Mesendoderm (in vitro differentiated cells): ENCODE measurements at regions not wholly inside any gene's neighbourhood (a gene's known extent, or its start where the extent isn't known, plus 50 kb on each side); places are given as distances from the start of the nearest gene placed in this dataset.

Experiments used
- DNase-seq: peaks from one replicate; pipeline ENCODE4 v3.0.0; 2013
- H2AK5ac ChIP-seq: 2 replicates; pipeline ENCODE4 v1.6.1; 2013; ENCODE audit warnings: low read length, inconsistent platforms
- H2BK120ac ChIP-seq: 2 replicates; pipeline ENCODE4 v1.6.1; 2013; ENCODE audit warnings: low read depth, mild to moderate bottlenecking, low read length, moderate library complexity, mixed read lengths
- H2BK15ac ChIP-seq: replicated peaks from 2 replicates; pipeline ENCODE4 v1.6.1; 2013; ENCODE audit warnings: low read depth, mild to moderate bottlenecking, moderate library complexity
- H2BK5ac ChIP-seq: 2 replicates; pipeline ENCODE4 v1.6.1; 2013; ENCODE audit warnings: low read length, inconsistent platforms
- H3K18ac ChIP-seq: 2 replicates; pipeline ENCODE4 v1.6.1; 2013; ENCODE audit warnings: mild to moderate bottlenecking, low read length, mixed read lengths
- H3K23ac ChIP-seq: one replicate; pipeline ENCODE4 v1.6.1; 2013; ENCODE audit warnings: low read length
- H3K27ac ChIP-seq: 2 replicates; pipeline ENCODE4 v1.5.1; 2013; ENCODE audit warnings: low read depth, mild to moderate bottlenecking, inconsistent platforms, low read length, moderate library complexity
- H3K27me3 ChIP-seq: 2 replicates; pipeline ENCODE4 v1.6.1; 2013; ENCODE audit warnings: low read length, control low read depth, mild to moderate bottlenecking, inconsistent platforms; ENCODE audit not compliant: insufficient read depth, poor library complexity
- H3K36me3 ChIP-seq: 2 replicates; pipeline ENCODE4 v1.6.1; 2013; ENCODE audit warnings: low read length, inconsistent platforms; ENCODE audit not compliant: control insufficient read depth, insufficient read depth
- H3K4ac ChIP-seq: one replicate; pipeline ENCODE4 v1.6.1; 2013; ENCODE audit warnings: low read depth, mild to moderate bottlenecking, low read length, moderate library complexity
- H3K4me1 ChIP-seq: 2 replicates; pipeline ENCODE4 v1.6.1; 2013; ENCODE audit warnings: low read depth, low read length, inconsistent platforms; ENCODE audit not compliant: control insufficient read depth
- H3K4me2 ChIP-seq: 2 replicates; pipeline ENCODE4 v1.6.1; 2013; ENCODE audit warnings: low read length
- H3K4me3 ChIP-seq: 2 replicates; pipeline ENCODE4 v1.5.1; 2013; ENCODE audit warnings: mild to moderate bottlenecking, low read length
- H3K56ac ChIP-seq: one replicate; pipeline ENCODE4 v1.6.1; 2013; ENCODE audit warnings: low read length
- H3K79me1 ChIP-seq: 2 replicates; pipeline ENCODE4 v1.6.1; 2013; ENCODE audit warnings: low read length, inconsistent platforms
- H3K79me2 ChIP-seq: 2 replicates; pipeline ENCODE4 v1.6.1; 2013; ENCODE audit warnings: mild to moderate bottlenecking, low read length; ENCODE audit not compliant: control insufficient read depth, insufficient read depth
- H3K9ac ChIP-seq: 2 replicates; pipeline ENCODE4 v1.6.1; 2013; ENCODE audit warnings: low read length, inconsistent platforms
- H4K5ac ChIP-seq: one replicate; pipeline ENCODE4 v1.6.1; 2013; ENCODE audit warnings: low read length
- H4K8ac ChIP-seq: one replicate; pipeline ENCODE4 v1.6.1; 2013; ENCODE audit warnings: low read depth, mild to moderate bottlenecking, control low read depth, low read length, moderate library complexity
- WGBS: extraction: QIAGEN DNeasy Blood & Tissue Kit; methylation state at CpG from one replicate; pipeline ENCODE4 v1.1.7; 2013; ENCODE audit warnings: low lambda C conversion rate, missing lambda C conversion rate; ENCODE audit not compliant: insufficient coverage; ENCODE audit errors: extremely low coverage; 5-methylcytosine and 5-hydroxymethylcytosine counted together

DNA sequence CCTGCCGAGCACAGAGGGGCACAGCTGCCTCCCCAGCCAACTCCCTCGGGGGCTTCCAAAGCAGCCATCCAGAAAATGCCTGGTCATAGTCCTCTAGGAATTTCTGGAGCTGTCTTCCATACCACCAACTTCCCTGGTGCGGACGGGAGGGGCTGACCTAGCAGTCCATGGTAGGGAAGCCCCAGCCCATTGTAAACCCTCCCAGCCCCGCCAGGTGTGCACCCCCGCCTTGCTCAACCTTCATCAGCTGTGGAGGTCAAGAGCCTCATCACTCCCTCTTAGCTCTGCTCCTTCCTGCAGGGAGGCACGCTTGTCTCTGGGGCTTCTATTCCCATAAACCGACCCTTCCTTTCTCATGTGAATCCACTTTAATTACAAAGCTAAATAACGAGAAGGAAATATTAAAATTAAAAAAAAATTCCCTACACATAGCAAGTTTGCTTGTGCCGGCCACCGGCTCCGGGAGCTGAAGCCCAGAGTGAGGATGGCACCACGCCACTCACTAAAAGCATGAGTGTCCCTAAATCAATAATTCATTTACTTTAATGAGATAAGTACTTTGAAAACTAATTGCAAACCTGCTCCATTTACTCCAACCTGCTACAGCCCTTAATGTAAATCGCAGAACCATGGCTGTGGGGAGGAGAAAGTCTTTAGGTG is 181.4 kb downstream of the ENGASE start:
- Histone ChIP-seq H2AK5ac (no peak overlapping the region), H4K5ac (no peak overlapping the region), H3K79me2 (no peaks in the 10 kb centered on the region), H3K27ac (no peak overlapping the region), H4K8ac (no peak overlapping the region), H3K4me2 (no peak overlapping the region), H3K23ac (no peak overlapping the region), H3K79me1 (no peaks in the 10 kb centered on the region), H3K27me3 (no peaks in the 10 kb centered on the region), H3K4me3 (no peak overlapping the region), H2BK5ac (no peak overlapping the region), H3K9ac (no peak overlapping the region), H3K18ac (no peak overlapping the region), H3K56ac (no peak overlapping the region), H3K4me1 (no peaks in the 10 kb centered on the region), H3K36me3 (no peaks in the 10 kb centered on the region), H2BK15ac (no peak overlapping the region), H2BK120ac (no peak overlapping the region), H3K4ac (no peak overlapping the region)
- no peak for DNase-seq
- no CpG with 5 or more reads among the region's 14 CpGs for WGBS

DNA sequence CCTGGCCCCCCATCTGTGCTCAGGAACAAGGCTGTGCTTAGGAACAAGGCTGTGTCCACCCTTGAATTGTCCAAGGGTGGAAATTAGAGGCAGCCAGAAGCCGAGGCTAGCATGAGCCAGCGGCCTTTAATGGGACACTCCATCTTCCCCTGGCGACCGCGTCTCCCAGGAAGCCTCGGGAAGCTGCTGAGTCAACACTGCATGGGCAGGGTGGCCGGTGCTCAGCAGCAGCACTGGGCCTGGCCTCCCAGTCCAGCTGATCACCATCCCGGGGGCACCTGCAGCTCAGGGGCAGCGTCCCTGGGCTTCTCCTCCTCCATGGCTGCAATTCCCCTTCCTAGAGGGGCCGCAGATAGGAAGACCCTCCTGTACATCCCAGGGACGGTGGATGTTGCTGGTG is 180.8 kb downstream of the ENGASE start:
- H3K4me2 ChIP-seq: no peak overlapping the region
- no peak overlapping the region for H2BK120ac ChIP-seq
- no peak overlapping the region for H3K23ac ChIP-seq
- H2BK5ac ChIP-seq: no peak overlapping the region
- no peaks in the 10 kb centered on the region for H3K27me3 ChIP-seq
- no peaks in the 10 kb centered on the region for H3K79me2 ChIP-seq
- no peaks in the 10 kb centered on the region for H3K4me1 ChIP-seq
- no peaks in the 10 kb centered on the region for H3K36me3 ChIP-seq
- no peak overlapping the region for H3K56ac ChIP-seq
- H4K8ac ChIP-seq: no peak overlapping the region
- whole genome bisulfite sequencing: no CpG with 5 or more reads among the region's 11 CpGs
- H2BK15ac ChIP-seq: no peak overlapping the region
- H3K4ac ChIP-seq: no peak overlapping the region
- no peaks in the 10 kb centered on the region for H3K79me1 ChIP-seq
- no peak overlapping the region for H4K5ac ChIP-seq
- DNase-seq: no peak
- H3K9ac ChIP-seq: no peak overlapping the region
- no peak overlapping the region for H3K4me3 ChIP-seq
- no peak overlapping the region for H3K27ac ChIP-seq
- no peak overlapping the region for H3K18ac ChIP-seq
- no peak overlapping the region for H2AK5ac ChIP-seq

DNA sequence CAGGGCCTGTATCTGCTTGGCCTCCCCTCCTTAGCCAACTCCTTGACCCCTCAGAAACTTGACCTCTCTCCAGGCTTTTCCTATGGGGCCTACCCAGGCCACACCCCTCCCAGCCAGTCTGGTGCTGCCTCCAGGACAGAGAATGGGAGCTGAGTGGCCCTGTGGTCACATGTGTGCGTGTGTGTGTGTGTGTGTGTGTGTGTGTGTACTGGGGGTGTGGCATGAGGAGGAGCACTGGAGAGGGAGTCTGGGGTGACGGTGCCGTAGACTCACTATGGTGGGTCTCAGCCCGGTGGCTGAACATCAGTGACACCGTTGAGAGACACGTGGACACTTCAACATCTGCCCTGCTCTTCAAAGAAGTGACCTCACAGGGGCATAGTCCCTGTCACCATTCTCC is 180.4 kb downstream of the ENGASE start:
- no peaks in the 10 kb centered on the region for H3K27me3 ChIP-seq
- H2BK15ac ChIP-seq: no peak overlapping the region
- H3K4me2 ChIP-seq: no peak overlapping the region
- H4K8ac ChIP-seq: no peak overlapping the region
- no peaks in the 10 kb centered on the region for H3K36me3 ChIP-seq
- no peak overlapping the region for H2AK5ac ChIP-seq
- no peaks in the 10 kb centered on the region for H3K79me2 ChIP-seq
- H3K4ac ChIP-seq: no peak overlapping the region
- H3K4me1 ChIP-seq: no peaks in the 10 kb centered on the region
- no peak overlapping the region for H3K23ac ChIP-seq
- no peak for DNase-seq
- no peak overlapping the region for H3K9ac ChIP-seq
- no CpG with 5 or more reads among the region's 6 CpGs for WGBS
- no peak overlapping the region for H2BK5ac ChIP-seq
- no peak overlapping the region for H3K27ac ChIP-seq
- H4K5ac ChIP-seq: no peak overlapping the region
- no peak overlapping the region for H3K56ac ChIP-seq
- H3K79me1 ChIP-seq: no peaks in the 10 kb centered on the region
- H2BK120ac ChIP-seq: no peak overlapping the region
- no peak overlapping the region for H3K4me3 ChIP-seq
- H3K18ac ChIP-seq: no peak overlapping the region

DNA sequence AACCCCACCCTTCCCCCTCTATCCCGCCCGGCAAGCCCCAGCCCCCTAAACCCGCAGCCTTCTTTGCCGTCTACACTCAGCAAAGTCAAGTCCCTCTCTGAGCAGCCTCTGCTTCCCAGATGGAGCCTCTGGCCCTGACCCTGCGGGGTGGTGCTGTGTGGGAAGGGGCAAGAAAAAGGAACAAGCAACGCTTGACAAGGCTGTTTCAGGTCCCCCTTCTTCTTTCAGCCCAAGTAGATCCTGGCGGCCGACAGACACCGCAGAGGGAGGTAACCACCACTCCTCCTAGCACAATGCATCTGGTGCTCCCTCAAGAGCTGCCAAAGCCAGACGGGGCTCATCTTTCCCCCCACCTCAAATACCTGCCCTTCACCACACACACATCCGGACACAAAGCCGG is 178.3 kb downstream of the ENGASE start:
- no CpG with 5 or more reads among the region's 12 CpGs for WGBS
- no peak overlapping the region for H3K56ac ChIP-seq
- no peak overlapping the region for H3K4me2 ChIP-seq
- no peak overlapping the region for H4K5ac ChIP-seq
- H3K4me1 ChIP-seq: no peaks in the 10 kb centered on the region
- H3K4ac ChIP-seq: no peak overlapping the region
- no peak overlapping the region for H2BK120ac ChIP-seq
- H2BK5ac ChIP-seq: no peak overlapping the region
- H3K9ac ChIP-seq: no peak overlapping the region
- H2AK5ac ChIP-seq: no peak overlapping the region
- DNase-seq: no peak
- no peaks in the 10 kb centered on the region for H3K79me1 ChIP-seq
- H3K4me3 ChIP-seq: no peak overlapping the region
- H3K18ac ChIP-seq: no peak overlapping the region
- no peak overlapping the region for H2BK15ac ChIP-seq
- no peaks in the 10 kb centered on the region for H3K27me3 ChIP-seq
- H3K79me2 ChIP-seq: no peaks in the 10 kb centered on the region
- H3K36me3 ChIP-seq: no peaks in the 10 kb centered on the region
- H4K8ac ChIP-seq: no peak overlapping the region
- H3K23ac ChIP-seq: no peak overlapping the region
- H3K27ac ChIP-seq: no peak overlapping the region

DNA sequence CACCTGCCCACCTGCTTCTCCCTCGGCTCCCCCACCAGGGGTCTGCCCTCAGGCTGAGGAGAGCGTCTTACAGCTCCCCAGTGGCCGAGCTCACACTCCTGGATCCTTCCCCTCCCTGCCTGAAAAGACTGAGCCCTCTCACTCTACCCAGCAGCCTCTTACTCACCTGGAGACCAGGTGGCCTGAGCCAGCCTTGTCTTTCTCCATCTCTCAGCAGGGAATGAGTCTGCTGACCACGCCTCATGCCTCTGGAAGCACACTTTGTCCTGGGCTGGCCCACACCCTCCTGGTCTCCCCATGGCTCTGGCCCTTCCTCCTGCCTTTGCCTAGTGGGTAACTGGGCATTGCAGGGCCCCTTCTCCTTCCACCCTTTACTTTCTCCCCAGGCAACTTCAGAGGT is 177.2 kb downstream of the ENGASE start:
- H3K9ac ChIP-seq: no peak overlapping the region
- H2BK5ac ChIP-seq: no peak overlapping the region
- no peak overlapping the region for H2AK5ac ChIP-seq
- no peak overlapping the region for H3K27ac ChIP-seq
- no peak overlapping the region for H3K18ac ChIP-seq
- no peaks in the 10 kb centered on the region for H3K79me1 ChIP-seq
- no CpG with 5 or more reads among the region's 4 CpGs for WGBS
- H3K56ac ChIP-seq: no peak overlapping the region
- H2BK15ac ChIP-seq: no peak overlapping the region
- no peaks in the 10 kb centered on the region for H3K36me3 ChIP-seq
- H4K5ac ChIP-seq: no peak overlapping the region
- no peaks in the 10 kb centered on the region for H3K4me1 ChIP-seq
- H3K4me3 ChIP-seq: no peak overlapping the region
- DNase-seq: no peak
- no peak overlapping the region for H3K4me2 ChIP-seq
- H3K23ac ChIP-seq: no peak overlapping the region
- no peaks in the 10 kb centered on the region for H3K27me3 ChIP-seq
- H3K79me2 ChIP-seq: no peaks in the 10 kb centered on the region
- no peak overlapping the region for H2BK120ac ChIP-seq
- H3K4ac ChIP-seq: no peak overlapping the region
- H4K8ac ChIP-seq: no peak overlapping the region

DNA sequence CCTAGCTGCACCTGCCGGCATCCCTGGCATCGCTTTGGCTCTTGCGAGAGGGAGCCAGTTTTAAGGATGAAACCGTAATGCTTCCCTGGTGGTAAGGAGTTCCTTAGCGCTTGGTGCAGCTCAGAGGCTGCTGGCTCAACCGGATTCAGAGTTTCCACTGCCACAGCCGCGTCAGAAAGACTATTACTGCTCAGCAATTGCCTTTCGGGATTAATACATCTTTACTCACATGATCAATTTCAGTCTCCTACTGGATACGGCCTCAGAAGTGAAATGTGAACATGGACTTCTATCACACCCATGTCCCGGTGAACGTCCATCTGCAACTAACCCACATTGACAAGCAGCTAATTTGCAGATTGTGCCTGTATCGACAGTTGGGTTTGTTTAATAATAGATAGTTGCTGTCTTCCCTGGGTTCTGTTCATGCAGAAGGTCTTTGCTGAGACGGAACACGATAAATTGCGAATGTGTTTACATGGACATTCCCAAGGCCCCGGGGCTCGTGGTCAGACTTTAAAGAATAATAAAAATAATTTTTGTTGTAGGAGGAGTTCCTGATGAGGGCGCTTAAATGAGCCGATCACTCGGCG is 175.4 kb downstream of the ENGASE start:
- no peaks in the 10 kb centered on the region for H3K4me1 ChIP-seq
- no peaks in the 10 kb centered on the region for H3K27me3 ChIP-seq
- H2BK5ac ChIP-seq: no peak overlapping the region
- no peak overlapping the region for H2BK15ac ChIP-seq
- H4K8ac ChIP-seq: no peak overlapping the region
- H3K56ac ChIP-seq: no peak overlapping the region
- no peak overlapping the region for H3K27ac ChIP-seq
- no peak overlapping the region for H4K5ac ChIP-seq
- H2BK120ac ChIP-seq: no peak overlapping the region
- no peaks in the 10 kb centered on the region for H3K36me3 ChIP-seq
- no peaks in the 10 kb centered on the region for H3K79me1 ChIP-seq
- no peaks in the 10 kb centered on the region for H3K79me2 ChIP-seq
- no peak overlapping the region for H2AK5ac ChIP-seq
- no CpG with 5 or more reads among the region's 22 CpGs for WGBS
- no peak overlapping the region for H3K18ac ChIP-seq
- no peak overlapping the region for H3K4ac ChIP-seq
- H3K4me2 ChIP-seq: no peak overlapping the region
- H3K9ac ChIP-seq: no peak overlapping the region
- no peak overlapping the region for H3K4me3 ChIP-seq
- H3K23ac ChIP-seq: no peak overlapping the region
- DNase-seq: no peak
